Renal cortical epithelial cell (primary cell): ENCODE measurements at regions not wholly inside any gene's neighbourhood (a gene's known extent, or its start where the extent isn't known, plus 50 kb on each side); places are given as distances from the start of the nearest gene placed in this dataset.

ENCODE experiments used
- DNase-seq: peaks from one replicate; pipeline ENCODE4 v3.0.0-alpha.2; 2011; ENCODE audit warnings: low read depth

GRCh38 chr10:89153971-89154370, 53.1 kb downstream of the CH25H start:
- no peak for DNase-seq

GRCh38 chr10:89153116-89153515, 54.0 kb downstream of the CH25H start:
- DNase-seq: no peak

GRCh38 chr10:89151857-89152256, 55.3 kb downstream of the CH25H start:
- no peak for DNase-seq

- DNase-seq: no peak
Measured at GRCh38 chr10:89148061-89148460, 59.1 kb downstream of the CH25H start.

GRCh38 chr10:89147256-89147655, 59.9 kb downstream of the CH25H start:
- peak; percentile 64 for DNase-seq

- no peak for DNase-seq
Measured at GRCh38 chr10:89144836-89145235, 62.3 kb downstream of the CH25H start.

- no peak for DNase-seq
Measured at GRCh38 chr10:89142590-89142989, 64.5 kb downstream of the CH25H start.

GRCh38 chr10:89138755-89139490, 68.2 kb downstream of the CH25H start:
- no peak for DNase-seq

- no peak for DNase-seq
Measured at GRCh38 chr10:89134963-89135362, 72.2 kb downstream of the CH25H start.

GRCh38 chr10:89129911-89130310, 77.2 kb downstream of the CH25H start:
- peak; percentile 73 for DNase-seq

GRCh38 chr10:89122433-89123051, 84.6 kb downstream of the CH25H start:
- DNase-seq: peak; percentile 38

GRCh38 chr10:89121764-89122020, 85.4 kb downstream of the CH25H start:
- DNase-seq: no peak

GRCh38 chr10:89120931-89121763, 86.0 kb downstream of the CH25H start:
- DNase-seq: peak; percentile 80

GRCh38 chr10:89119651-89120050, 87.5 kb downstream of the CH25H start:
- DNase-seq: no peak

- peak; percentile 92 for DNase-seq
Measured at GRCh38 chr10:89118091-89118490, 89.0 kb downstream of the CH25H start.

- DNase-seq: peak; percentile 92
Measured at GRCh38 chr10:89115876-89116627, 91.1 kb downstream of the CH25H start.

GRCh38 chr10:89114846-89115625, 92.1 kb downstream of the CH25H start:
- DNase-seq: no peak

- DNase-seq: no peak
Measured at GRCh38 chr10:89102735-89103134, 104.4 kb downstream of the CH25H start.

GRCh38 chr10:89101943-89102342, 105.2 kb downstream of the CH25H start:
- DNase-seq: no peak

GRCh38 chr10:89100680-89101079, 106.4 kb downstream of the CH25H start:
- no peak for DNase-seq

- DNase-seq: no peak
Measured at GRCh38 chr10:89097226-89097625, 106.6 kb downstream of the FAS start.
